ENCODE measurements at regions not wholly inside any gene's neighbourhood (a gene's known extent, or its start where the extent isn't known, plus 50 kb on each side); places are given as distances from the start of the nearest gene placed in this dataset.

DNA sequence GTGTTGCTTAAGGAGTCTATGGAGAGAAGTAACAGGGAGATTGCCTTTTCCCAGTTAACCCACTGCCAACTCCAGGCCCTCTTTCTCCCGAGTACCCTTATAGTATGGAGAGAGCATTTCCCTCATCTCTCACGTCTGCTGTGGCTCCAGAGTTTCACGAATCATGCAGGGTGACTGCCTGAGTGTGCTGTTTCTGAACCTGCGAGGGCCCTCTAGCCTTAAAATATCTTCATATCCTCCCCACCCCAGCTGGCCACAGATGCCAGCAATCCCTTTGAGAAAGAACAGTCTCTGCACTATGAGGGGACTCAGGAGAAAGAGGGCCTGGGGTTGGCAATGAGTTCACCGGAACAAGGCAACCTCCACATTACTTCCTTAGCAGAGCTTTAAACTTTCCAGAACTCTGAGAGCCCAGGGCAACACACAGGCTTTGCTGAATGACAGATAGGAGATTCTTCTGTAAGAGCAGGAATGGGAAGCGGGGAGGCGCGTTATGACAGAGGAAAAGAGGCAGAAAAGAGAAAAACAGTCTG, 81.6 kb upstream of the ANKH start:
- WGBS, 2 donors = 73 to 96% methylated on average over 8 of the region's 8 CpGs
- H3K27ac ChIP-seq = no peak overlapping the region
- no peak overlapping the region for H3K4me3 ChIP-seq
- no peaks in the 10 kb centered on the region for H3K9me3 ChIP-seq
- DNase-seq = no peak
- intact Hi-C loops (cut with DNase I) = no loop called here
- H3K27me3 ChIP-seq = no peaks in the 10 kb centered on the region
- H3K36me3 ChIP-seq = no peaks in the 10 kb centered on the region
- H3K4me1 ChIP-seq = no peaks in the 10 kb centered on the region
- TF ChIP-seq POLR2A (IDR thresholded peaks at IDR 0.05) (no peak), CTCF (IDR thresholded peaks at IDR 0.05) (no peak)

- WGBS, 2 donors = 87 to 88% methylated on average over 4 of the region's 4 CpGs
- intact Hi-C loops (cut with DNase I) = loop anchor here (10.0 kb wide), 1 partner anchor 56 kb away; no protein-coding TSS in a partner anchor
- no peak for DNase-seq
Measured at GRCh38 chr5:14948383-14948782, 76.8 kb upstream of the ANKH start.

DNA sequence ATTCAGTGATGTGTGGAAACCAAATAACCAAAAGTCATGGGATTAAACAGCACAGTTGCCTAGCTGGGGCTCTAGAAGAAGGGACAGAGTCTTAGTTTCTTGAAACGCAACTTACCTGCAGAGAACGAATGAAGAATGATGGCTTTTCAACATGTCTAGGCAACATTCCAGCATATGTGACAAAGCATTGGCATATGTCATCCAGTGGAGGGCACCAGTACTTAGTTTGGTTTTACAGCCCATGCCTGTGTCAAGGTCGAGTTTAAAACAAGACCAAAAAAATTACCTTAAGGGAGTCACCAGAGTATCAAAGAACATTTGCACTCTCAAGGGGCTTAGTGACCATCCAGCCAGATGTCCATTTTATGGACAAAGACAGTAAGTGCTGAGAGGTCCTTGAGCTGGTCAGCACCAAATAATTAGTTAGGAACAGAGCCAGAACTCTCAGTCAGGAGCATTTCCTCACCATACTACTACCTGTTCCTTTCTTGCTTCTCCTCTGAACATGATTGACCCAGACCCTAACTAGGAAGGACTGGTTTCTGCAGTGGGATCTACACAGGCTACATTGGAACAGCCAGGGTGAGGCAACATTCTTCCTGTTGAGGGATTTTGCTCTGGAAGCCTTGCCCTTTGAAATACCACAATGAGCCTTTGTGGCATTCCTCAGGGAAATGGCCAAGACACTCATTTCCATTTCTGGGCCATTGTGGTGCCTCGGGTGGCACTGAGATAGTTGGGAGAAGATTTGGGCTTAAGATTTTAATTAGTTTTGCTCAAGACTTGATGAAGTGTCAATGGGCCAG, 75.4 kb upstream of the ANKH start:
- DNase-seq = no peak
- Histone ChIP-seq H3K4me3 (no peak overlapping the region), H3K36me3 (no peaks in the 10 kb centered on the region), H3K27me3 (no peaks in the 10 kb centered on the region), H3K4me1 (no peaks in the 10 kb centered on the region), H3K27ac (no peak overlapping the region), H3K9me3 (no peaks in the 10 kb centered on the region)
- TF ChIP-seq CTCF (IDR thresholded peaks at IDR 0.05) = peak in 5 of 6 experiments; percentile 13 to 52 (median 24)
- TF ChIP-seq POLR2A (IDR thresholded peaks at IDR 0.05) = no peak
- WGBS, 2 donors = 20 to 32% methylated on average over 4 of the region's 4 CpGs
- intact Hi-C loops (cut with DNase I) = loop anchor here (10.0 kb wide), 1 partner anchor 58 kb away; no protein-coding TSS in a partner anchor

More at GRCh38 chr5:14948383-14948782, 76.8 kb upstream of the ANKH start:
- H3K27me3 ChIP-seq = no peaks in the 10 kb centered on the region
- no peak overlapping the region for H3K27ac ChIP-seq
- H3K36me3 ChIP-seq = no peaks in the 10 kb centered on the region
- H3K9me3 ChIP-seq = no peaks in the 10 kb centered on the region
- H3K4me3 ChIP-seq = no peak overlapping the region
- TF ChIP-seq POLR2A (IDR thresholded peaks at IDR 0.05) (no peak), CTCF (IDR thresholded peaks at IDR 0.05) (no peak)
- H3K4me1 ChIP-seq = no peaks in the 10 kb centered on the region

- no peak for DNase-seq
- Histone ChIP-seq H3K9me3 (no peaks in the 10 kb centered on the region), H3K4me3 (no peak overlapping the region), H3K27me3 (no peaks in the 10 kb centered on the region), H3K4me1 (no peaks in the 10 kb centered on the region), H3K36me3 (no peaks in the 10 kb centered on the region), H3K27ac (no peak overlapping the region)
- intact Hi-C loops (cut with DNase I) = loop anchor here (10.0 kb wide), 1 partner anchor 59 kb away; no protein-coding TSS in a partner anchor
- WGBS, 2 donors = 68 to 83% methylated on average over 3 of the region's 3 CpGs
- TF ChIP-seq CTCF (IDR thresholded peaks at IDR 0.05) = no peak
- no peak for TF ChIP-seq POLR2A (IDR thresholded peaks at IDR 0.05)
Measured at GRCh38 chr5:14945450-14945849, 73.9 kb upstream of the ANKH start.

DNA sequence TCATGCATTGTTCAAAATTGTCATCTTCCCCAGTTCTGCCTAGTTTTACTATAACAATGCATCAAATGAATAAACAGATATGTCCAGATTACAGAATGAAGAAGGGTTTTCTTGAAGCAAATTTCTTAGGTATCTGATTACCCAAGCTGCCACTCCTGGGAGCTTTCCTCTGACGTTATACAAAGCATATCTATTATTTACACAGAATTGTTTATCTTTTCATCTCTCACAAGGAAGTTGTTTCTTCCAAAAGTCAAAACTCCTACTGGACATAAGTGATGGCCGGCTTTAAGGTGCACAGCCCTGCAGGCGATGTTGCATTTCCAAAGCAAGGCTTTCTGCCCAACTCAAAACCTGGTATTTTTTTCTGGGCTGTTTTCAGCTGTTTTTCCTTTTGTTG, 73.4 kb upstream of the ANKH start:
- no peak for DNase-seq
- no peaks in the 10 kb centered on the region for H3K27me3 ChIP-seq
- 60 to 63% methylated on average over 3 of the region's 3 CpGs for WGBS, 2 donors
- H3K4me1 ChIP-seq = no peaks in the 10 kb centered on the region
- no peak overlapping the region for H3K4me3 ChIP-seq
- no peaks in the 10 kb centered on the region for H3K9me3 ChIP-seq
- intact Hi-C loops (cut with DNase I) = loop anchor here (10.0 kb wide), 1 partner anchor 60 kb away; no protein-coding TSS in a partner anchor
- H3K36me3 ChIP-seq = no peaks in the 10 kb centered on the region
- no peak overlapping the region for H3K27ac ChIP-seq
- TF ChIP-seq POLR2A (IDR thresholded peaks at IDR 0.05) (no peak), CTCF (IDR thresholded peaks at IDR 0.05) (no peak)

All from esophagus squamous epithelium (tissue), 5 donors.